GM19397 (cell line): ENCODE measurements at regions not wholly inside any gene's neighbourhood (a gene's known extent, or its start where the extent isn't known, plus 50 kb on each side); places are given as distances from the start of the nearest gene placed in this dataset.

Source experiments
- ATAC-seq: cut with Tn5 transposase; IDR thresholded peaks from one replicate; pipeline ENCODE4 v1.9.1; 2021; ENCODE audit warnings: mild to moderate bottlenecking, moderate library complexity; ENCODE audit not compliant: unreplicated experiment

DNA sequence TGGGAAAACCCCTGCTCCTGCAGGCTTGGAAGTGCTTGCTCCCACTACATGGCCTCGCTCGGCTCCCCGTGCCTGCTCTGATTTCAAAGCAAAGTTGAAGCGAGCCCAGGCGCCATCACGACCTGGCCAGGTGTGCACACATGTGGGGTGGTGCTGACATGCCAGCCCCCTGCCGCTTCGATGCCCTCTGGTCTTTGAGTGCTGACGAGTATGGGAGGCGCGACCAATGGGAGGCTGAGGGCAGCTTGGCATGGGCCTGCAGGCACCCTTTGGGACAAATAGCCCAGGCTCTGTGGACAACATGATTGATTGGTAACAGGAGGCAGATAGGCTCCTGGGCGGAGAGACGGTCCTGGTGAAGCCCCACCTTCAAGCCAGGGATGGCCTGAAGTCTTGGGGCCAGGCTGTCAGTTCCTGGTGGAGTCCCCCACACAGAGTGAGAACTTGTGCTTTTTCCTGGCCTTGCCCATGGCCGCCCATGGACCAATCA, 252.4 kb upstream of the SEMA3A start:
- ATAC-seq, result no peak

GRCh38 chr7:84425702-84426259, 231.2 kb upstream of the SEMA3A start:
- no peak for ATAC-seq

- ATAC-seq, result no peak
These were observed 228.2 kb upstream of the SEMA3A start for GRCh38 chr7:84422790-84423189.

DNA sequence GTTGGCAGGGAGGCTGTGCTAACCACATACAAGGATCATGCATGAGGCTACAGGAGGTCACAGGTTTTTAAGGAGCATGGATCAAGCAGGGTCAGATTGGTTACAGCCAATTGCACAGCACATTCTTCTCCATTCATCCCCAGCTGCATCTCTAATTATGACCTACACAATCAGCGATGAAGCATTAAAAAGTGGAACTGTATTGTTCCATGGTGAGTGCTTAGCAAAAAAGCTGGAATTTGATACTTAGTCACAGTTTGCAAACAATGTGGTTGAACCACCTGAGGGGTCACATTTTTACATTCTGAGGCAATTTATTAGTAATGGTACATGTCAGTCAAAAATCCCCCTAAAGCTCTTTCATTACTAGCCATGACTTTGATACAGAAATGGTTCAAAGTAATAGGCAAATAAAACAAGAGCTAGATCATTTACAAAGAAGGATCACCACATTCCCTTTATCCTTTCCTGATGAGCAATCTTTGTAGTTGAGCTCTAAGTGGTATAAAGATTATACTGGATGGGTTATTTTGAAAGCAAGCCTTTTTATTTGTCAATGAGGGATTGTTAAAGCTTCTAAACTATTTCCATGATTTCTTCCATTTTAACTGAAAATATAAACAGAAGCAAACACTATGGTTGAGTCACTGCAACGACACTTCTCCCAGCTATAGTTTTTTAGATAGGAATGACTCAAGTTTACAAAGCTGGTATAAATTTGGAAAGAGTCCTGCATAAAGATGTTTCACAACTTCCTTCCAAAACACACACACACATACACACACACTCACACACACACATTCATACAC, 217.8 kb upstream of the SEMA3A start:
- ATAC-seq, result no peak

- no peak for ATAC-seq
These were observed 205.1 kb upstream of the SEMA3A start for GRCh38 chr7:84399661-84400060.

DNA sequence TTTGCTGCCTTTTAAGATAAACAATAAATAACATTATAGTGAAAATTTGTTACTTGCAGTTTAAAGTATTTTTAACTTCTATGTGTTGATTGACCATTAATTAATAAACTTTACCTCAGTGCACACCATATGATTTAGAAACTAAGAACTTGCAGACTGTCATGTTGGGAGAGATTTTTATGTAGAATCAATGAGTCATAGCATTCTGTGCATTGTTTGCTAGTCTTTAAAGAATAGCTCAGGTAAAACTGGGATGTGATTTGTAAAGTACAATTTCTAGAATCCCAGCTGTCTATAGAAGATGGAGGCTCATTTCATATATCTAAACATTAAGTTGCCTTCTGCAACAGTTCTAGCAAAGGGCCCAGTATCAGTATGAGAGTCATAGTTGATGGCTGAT, 199.6 kb upstream of the SEMA3A start:
- ATAC-seq, result no peak

GRCh38 chr7:84393786-84394185, 199.2 kb upstream of the SEMA3A start:
- ATAC-seq, result no peak

- no peak for ATAC-seq
These were observed 196.3 kb upstream of the SEMA3A start for GRCh38 chr7:84390845-84391244.

- ATAC-seq, result peak; percentile 100
These were observed 194.7 kb upstream of the SEMA3A start for GRCh38 chr7:84389242-84389641.

- no peak for ATAC-seq
These were observed 193.0 kb upstream of the SEMA3A start for GRCh38 chr7:84387595-84387994.

GRCh38 chr7:84384417-84384816, 189.8 kb upstream of the SEMA3A start:
- no peak for ATAC-seq

- no peak for ATAC-seq
These were observed 184.9 kb upstream of the SEMA3A start for GRCh38 chr7:84379446-84379845.

- no peak for ATAC-seq
These were observed 178.1 kb upstream of the SEMA3A start for GRCh38 chr7:84372712-84373111.

DNA sequence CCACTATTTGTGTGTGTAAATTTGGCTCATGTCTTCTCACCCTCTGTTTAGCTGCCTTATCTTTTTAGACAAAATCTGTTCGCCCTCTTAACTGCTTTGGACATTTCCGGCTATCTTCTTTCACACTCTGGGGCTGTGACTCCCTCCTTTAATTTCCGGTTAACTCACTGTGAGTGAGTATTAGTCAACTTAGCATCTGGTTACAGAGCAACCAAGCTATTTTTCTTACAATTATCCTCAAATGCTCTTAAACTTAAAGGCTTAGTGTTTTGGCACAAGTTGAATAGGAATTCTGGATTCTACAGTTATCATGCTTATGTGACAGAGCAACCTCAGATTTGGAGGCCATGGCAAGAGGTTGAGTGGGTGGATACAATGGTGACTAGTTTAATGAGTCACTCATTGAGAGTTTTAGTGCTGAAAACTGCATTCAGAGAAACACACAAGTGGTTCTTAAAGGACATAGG, 177.6 kb upstream of the SEMA3A start:
- ATAC-seq, result no peak

DNA sequence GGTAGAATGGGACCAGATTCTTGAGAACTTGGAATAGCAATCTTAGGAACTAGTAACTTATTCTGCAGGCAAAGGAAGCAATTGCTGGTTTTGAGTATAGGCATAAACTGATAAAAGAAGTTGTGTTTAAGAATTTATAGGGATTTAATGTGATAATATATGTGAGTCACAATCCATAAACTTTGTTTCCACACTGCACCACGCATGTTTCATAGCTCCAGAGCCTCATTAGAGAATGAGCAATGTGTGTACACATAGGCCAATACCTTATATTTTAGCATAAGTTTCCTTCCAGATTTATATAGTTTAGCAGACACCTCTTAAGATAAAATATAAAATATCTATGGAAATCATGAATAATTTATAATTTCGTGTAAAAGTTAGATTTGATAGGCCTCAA, 175.5 kb upstream of the SEMA3A start:
- no peak for ATAC-seq

GRCh38 chr7:84368122-84368521, 173.5 kb upstream of the SEMA3A start:
- ATAC-seq, result no peak

DNA sequence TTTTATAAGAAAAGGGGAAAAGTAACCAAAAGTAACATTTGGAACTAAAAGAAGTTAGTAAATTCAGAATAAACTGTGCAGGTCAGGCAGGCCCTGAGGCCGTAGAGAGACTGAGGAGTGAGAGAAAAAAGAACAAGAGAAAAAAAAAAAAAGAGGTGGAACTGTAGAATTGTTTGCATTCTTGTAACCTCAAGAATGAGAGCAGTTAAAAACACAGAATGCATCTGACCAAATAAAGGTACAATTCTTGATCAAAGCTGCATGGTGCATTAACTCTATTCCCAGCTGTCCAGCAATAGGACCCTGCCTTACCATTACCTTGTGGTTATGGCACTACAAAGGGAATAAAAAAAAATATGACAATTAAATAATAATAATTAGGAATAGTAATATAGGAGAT, 170.1 kb upstream of the SEMA3A start:
- no peak for ATAC-seq

DNA sequence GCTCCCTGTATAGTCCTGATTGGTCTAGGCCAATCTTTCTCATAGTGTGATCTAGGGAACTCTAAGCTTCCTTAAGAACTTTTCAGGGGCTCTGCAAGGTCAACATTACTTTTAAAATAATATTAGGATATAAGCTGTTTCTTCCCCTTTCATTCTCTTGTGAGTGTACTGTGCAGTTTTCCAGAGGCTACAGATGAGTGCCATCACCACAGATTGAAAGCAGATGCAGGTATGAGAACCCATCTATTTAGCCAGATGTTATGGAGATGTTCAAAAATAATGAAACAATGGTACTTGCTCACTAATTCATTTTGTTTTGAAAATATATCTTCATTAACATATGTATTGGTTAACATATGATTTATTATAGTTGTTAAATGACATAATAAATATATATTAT, 169.2 kb upstream of the SEMA3A start:
- no peak for ATAC-seq

DNA sequence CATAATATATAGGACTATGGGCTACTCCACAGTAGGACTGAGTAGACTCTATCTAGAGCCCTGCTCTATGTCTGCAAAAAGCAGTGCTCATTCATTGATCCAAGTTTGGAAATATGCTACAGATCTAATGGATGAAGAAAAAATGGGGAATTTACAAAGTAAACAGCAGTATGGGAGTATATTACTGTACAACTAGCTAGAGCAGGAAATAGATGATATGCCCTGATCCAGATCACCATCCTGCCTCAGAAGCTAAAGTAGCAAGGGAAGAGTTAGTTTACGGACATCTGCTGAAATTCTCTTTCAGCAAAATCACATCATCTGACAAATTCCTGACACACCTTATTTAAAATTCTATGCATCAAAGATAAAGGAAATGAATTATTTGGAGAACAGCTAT, 168.2 kb upstream of the SEMA3A start:
- no peak for ATAC-seq

DNA sequence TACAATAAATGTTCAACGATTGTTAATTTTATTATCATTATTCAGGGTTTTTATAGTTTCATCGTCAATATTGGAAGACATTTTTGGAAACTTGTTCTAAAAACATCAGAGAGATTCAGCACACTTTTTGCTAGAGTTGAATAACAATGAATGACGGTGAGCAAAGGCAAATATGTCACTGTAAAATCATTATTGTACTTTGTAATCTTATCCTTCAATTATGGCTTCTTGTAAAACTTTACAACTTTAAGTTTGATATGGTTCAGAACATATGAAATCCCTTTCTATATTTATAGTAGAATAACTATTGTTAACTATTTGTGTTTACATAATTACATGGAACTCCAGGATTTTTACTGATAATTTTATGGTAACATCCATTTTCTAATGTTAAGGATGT, 167.8 kb upstream of the SEMA3A start:
- no peak for ATAC-seq

GRCh38 chr7:84354866-84355265, 160.3 kb upstream of the SEMA3A start:
- ATAC-seq, result no peak

DNA sequence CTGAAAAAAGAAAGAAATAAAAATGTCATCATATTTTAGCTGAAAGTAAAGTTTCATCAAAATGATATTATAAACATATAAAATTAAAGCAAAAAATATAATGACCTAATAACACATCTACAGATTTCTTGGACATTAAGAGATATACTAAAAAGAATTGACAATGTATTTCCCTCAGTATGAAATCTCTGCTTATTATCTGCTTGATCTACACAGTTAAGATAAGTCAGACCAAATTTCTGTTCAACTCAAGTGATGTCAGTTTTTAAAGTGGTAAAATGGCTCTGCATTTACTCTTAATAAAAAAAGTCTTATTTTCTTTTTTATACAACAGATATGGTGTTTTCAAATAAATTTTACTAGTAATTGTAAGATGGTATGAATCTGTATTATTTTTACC, 159.4 kb upstream of the SEMA3A start:
- ATAC-seq, result no peak

DNA sequence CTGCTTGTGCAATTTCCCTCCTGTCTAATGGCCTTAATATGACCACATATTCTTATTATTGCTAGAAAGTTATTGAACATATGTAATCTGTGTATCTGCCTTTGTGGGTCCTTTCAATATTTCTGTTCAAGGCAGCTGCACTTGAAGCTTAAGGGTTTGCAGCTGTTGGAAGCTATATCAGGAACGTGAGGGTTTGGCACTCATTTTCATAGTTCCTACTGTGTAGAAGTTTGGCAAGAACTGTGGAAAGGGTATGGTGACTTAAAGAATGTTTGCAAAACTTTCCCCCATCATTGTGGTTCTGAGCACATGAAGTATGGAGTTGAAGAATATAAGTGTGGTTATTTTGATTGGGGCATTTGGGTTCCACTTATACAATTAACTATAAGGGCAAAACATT, 144.7 kb upstream of the SEMA3A start:
- no peak for ATAC-seq
